ENCODE measurements at regions not wholly inside any gene's neighbourhood (a gene's known extent, or its start where the extent isn't known, plus 50 kb on each side); places are given as distances from the start of the nearest gene placed in this dataset.

DNA sequence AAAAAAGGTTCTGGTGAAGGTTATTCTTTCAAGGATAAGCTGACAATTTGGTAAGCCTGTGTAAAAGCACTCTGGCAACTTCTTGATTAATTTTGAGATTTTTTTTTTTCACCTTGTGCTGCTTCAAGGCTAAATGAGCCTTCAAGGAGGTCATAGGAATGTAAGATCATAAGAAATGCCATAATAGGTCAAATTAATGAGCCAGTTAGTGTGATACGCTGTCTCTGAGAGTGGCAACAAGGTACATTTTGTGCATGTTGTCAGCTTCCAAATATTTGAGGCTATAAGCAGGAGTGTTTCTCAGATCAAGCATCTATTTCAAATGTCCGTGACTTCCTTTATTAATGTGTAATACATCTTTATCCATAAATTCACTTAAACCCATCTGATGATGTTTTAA, 72.3 kb upstream of the CDH6 start:
- no peak overlapping the region for H2AFZ ChIP-seq (ENCODE audit: low read length)
- no peaks in the 10 kb centered on the region for H3K9me3 ChIP-seq (ENCODE audit: insufficient read depth in 2 of 2, low read depth in 1 of 2, low read length in 1 of 2)
- H3K4me2 ChIP-seq (ENCODE audit: insufficient read depth in 1 of 2, low read depth in 2 of 2, low read length in 2 of 2): no peak overlapping the region
- no peak overlapping the region for H3K14ac ChIP-seq (ENCODE audit: insufficient read length)
- no peaks in the 10 kb centered on the region for H4K20me1 ChIP-seq (replicated peaks in 1 of 2; ENCODE audit: control insufficient read depth in 1 of 2, insufficient read depth in 2 of 2, low read length in 2 of 2)
- WGBS, 2 experiments (ENCODE audit: extremely low coverage in 1 of 2, insufficient coverage in 1 of 2, insufficient read length in 1 of 2, insufficient replicate concordance in 2 of 2, low coverage in 1 of 2, low lambda C conversion rate in 2 of 2, missing lambda C conversion rate in 1 of 2): 93% methylated on average over 2 of the region's 2 CpGs; no CpG with 5 or more reads in 1 of the 2 experiments
- FAIRE-seq: no peak
- no peak overlapping the region for H4K8ac ChIP-seq (ENCODE audit: extremely low read depth, insufficient read depth, low read length)
- H2BK15ac ChIP-seq (ENCODE audit: low read length): no peak overlapping the region
- no peaks in the 10 kb centered on the region for H3K79me2 ChIP-seq (ENCODE audit: control insufficient read depth in 1 of 2, insufficient read depth in 2 of 2, low read length in 2 of 2)
- DNase-seq (ENCODE audit: low read depth in 1 of 2, low spot score in 2 of 2): no peak
- no peak overlapping the region for H2BK120ac ChIP-seq (replicated peaks; ENCODE audit: low read depth, low read length)
- H3K9ac ChIP-seq (replicated peaks in 1 of 4; ENCODE audit: extremely low read depth in 1 of 4, low read depth in 3 of 4, low read length in 3 of 4): no peak overlapping the region
- H3K36me3 ChIP-seq (ENCODE audit: control insufficient read depth in 2 of 4, insufficient read depth in 4 of 4, low read length in 3 of 4): no peaks in the 10 kb centered on the region
- POLR2A ChIA-PET (ENCODE audit: partially characterized antibody): no interaction called here
- H3K4me3 ChIP-seq (ENCODE audit: extremely low read depth in 1 of 4, insufficient read depth in 2 of 4, low read depth in 3 of 4, low read length in 4 of 4): no peak overlapping the region
- CTCF ChIA-PET (ENCODE audit: partially characterized antibody): interaction anchor here (0.7 to 1.5 kb wide), 2 partner anchors 65 to 583 kb away, joined by 3 to 4 read pairs; no protein-coding TSS in a partner anchor
- no peak overlapping the region for H3K4ac ChIP-seq (replicated peaks; ENCODE audit: insufficient read length, low read depth, low read length)
- no peak overlapping the region for H3K56ac ChIP-seq (replicated peaks; ENCODE audit: insufficient read length, low read depth, low read length)
- no peak overlapping the region for H3K23ac ChIP-seq (ENCODE audit: insufficient read length)
- H4K5ac ChIP-seq (ENCODE audit: insufficient read length, low read depth, low read length): no peak overlapping the region
- no peak overlapping the region for H2BK20ac ChIP-seq (ENCODE audit: low read length)
- H2BK12ac ChIP-seq (ENCODE audit: low read depth, low read length): no peak overlapping the region
- no peak overlapping the region for H3K27ac ChIP-seq (ENCODE audit: low read depth, low read length)
- H3K4me1 ChIP-seq (replicated peaks in 1 of 4; ENCODE audit: control insufficient read depth in 3 of 4, insufficient read depth in 4 of 4, low read length in 3 of 4): no peaks in the 10 kb centered on the region
- no peaks in the 10 kb centered on the region for H3K27me3 ChIP-seq (replicated peaks in 1 of 4; ENCODE audit: control insufficient read depth in 3 of 4, extremely low read depth in 1 of 4, insufficient read depth in 3 of 4, low read length in 3 of 4)
- H2BK5ac ChIP-seq (ENCODE audit: low read depth, low read length): no peak overlapping the region
- H3K23me2 ChIP-seq (ENCODE audit: low read depth, low read length): no peaks in the 10 kb centered on the region
- H4K91ac ChIP-seq (replicated peaks; ENCODE audit: insufficient read length, low read length): no peak overlapping the region
- no peak overlapping the region for H3K18ac ChIP-seq (ENCODE audit: extremely low read depth, low read length)
- no peak overlapping the region for H2AK5ac ChIP-seq (ENCODE audit: low read depth, low read length)
- H3K79me1 ChIP-seq (ENCODE audit: low read depth, low read length): no peaks in the 10 kb centered on the region
- no peak for TF ChIP-seq SP1 (IDR thresholded peaks at IDR 0.05; ENCODE audit: low read depth, low read length)
- TF ChIP-seq GABPA (IDR thresholded peaks at IDR 0.05; ENCODE audit: borderline replicate concordance, insufficient read depth, low read length): no peak
- TF ChIP-seq TBP (IDR thresholded peaks at IDR 0.05; ENCODE audit: low read depth, low read length): no peak
- no peak for TF ChIP-seq SAP30 (IDR thresholded peaks at IDR 0.05; ENCODE audit: insufficient read depth, insufficient replicate concordance, low read length)
- TF ChIP-seq RFX5 (IDR thresholded peaks at IDR 0.05; ENCODE audit: borderline replicate concordance, low read depth, low read length): no peak
- TF ChIP-seq TEAD4 (IDR thresholded peaks at IDR 0.05; ENCODE audit: low read depth, low read length): no peak
- no peak for TF ChIP-seq KDM1A (IDR thresholded peaks at IDR 0.05; ENCODE audit: borderline replicate concordance, low read length)
- no peak for TF ChIP-seq ASH2L (IDR thresholded peaks at IDR 0.05; ENCODE audit: low read length)
- TF ChIP-seq POLR2AphosphoS5 (IDR thresholded peaks at IDR 0.05; ENCODE audit: low read depth, low read length): no peak
- no peak for TF ChIP-seq ZNF274 (IDR thresholded peaks at IDR 0.05; ENCODE audit: borderline replicate concordance, extremely low read depth, low read length)
- no peak for TF ChIP-seq NRF1 (IDR thresholded peaks at IDR 0.05; ENCODE audit: low read depth, low read length)
- TF ChIP-seq POLR2A (IDR thresholded peaks at IDR 0.05; ENCODE audit: control extremely low read depth in 1 of 2, low read depth in 2 of 2, low read length in 2 of 2): no peak
- TF ChIP-seq, protein P1, sequence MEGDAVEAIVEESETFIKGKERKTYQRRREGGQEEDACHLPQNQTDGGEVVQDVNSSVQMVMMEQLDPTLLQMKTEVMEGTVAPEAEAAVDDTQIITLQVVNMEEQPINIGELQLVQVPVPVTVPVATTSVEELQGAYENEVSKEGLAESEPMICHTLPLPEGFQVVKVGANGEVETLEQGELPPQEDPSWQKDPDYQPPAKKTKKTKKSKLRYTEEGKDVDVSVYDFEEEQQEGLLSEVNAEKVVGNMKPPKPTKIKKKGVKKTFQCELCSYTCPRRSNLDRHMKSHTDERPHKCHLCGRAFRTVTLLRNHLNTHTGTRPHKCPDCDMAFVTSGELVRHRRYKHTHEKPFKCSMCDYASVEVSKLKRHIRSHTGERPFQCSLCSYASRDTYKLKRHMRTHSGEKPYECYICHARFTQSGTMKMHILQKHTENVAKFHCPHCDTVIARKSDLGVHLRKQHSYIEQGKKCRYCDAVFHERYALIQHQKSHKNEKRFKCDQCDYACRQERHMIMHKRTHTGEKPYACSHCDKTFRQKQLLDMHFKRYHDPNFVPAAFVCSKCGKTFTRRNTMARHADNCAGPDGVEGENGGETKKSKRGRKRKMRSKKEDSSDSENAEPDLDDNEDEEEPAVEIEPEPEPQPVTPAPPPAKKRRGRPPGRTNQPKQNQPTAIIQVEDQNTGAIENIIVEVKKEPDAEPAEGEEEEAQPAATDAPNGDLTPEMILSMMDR (IDR thresholded peaks at IDR 0.05; ENCODE audit: control extremely low read depth in 1 of 3, insufficient read depth in 1 of 3, low read depth in 1 of 3, low read length in 3 of 3): no peak
- TF ChIP-seq KDM5A (IDR thresholded peaks at IDR 0.05; ENCODE audit: low read length): no peak

Data from H1 (cell line).